Keratinocyte (primary cell): ENCODE measurements at regions not wholly inside any gene's neighbourhood (a gene's known extent, or its start where the extent isn't known, plus 50 kb on each side); places are given as distances from the start of the nearest gene placed in this dataset.

Experiments used
- CTCF ChIP-seq, 3 experiments: IDR thresholded peaks in 1 of 3; conservative IDR thresholded peaks in 1 of 3; optimal IDR thresholded peaks in 1 of 3; 2 replicates in 2 of 3; 3 replicates in 1 of 3; pipeline versions ENCODE3 to v1.5.1; 2011; ENCODE audit warnings: low read length in 3 of 3, mild to moderate bottlenecking in 3 of 3, moderate library complexity in 2 of 3, control low read depth in 1 of 3, inconsistent platforms in 1 of 3; ENCODE audit not compliant: insufficient read depth in 2 of 3; ENCODE audit errors: extremely low read depth in 1 of 3
- EZH2 ChIP-seq: IDR thresholded peaks from one replicate; pipeline ENCODE4 v1.6.1; 2012; ENCODE audit warnings: inconsistent platforms, mild to moderate bottlenecking, low read length, moderate library complexity

GRCh38 chr3:118228151-118228550, 806.5 kb downstream of the IGSF11 start:
- no peak for TF ChIP-seq EZH2
- no peak for TF ChIP-seq CTCF (optimal IDR thresholded peaks at IDR 0.05 in 1 of 3, IDR thresholded peaks at IDR 0.05 in 1 of 3, conservative IDR thresholded peaks at IDR 0.05 in 1 of 3; ENCODE audit: extremely low read depth in 1 of 3, insufficient read depth in 2 of 3, low read length in 3 of 3)
